Gastrocnemius medialis (tissue), 4 donors: ENCODE measurements at regions not wholly inside any gene's neighbourhood (a gene's known extent, or its start where the extent isn't known, plus 50 kb on each side); places are given as distances from the start of the nearest gene placed in this dataset.

Experiments used
- ATAC-seq, 2 donors: fragments of 150-250 bp; one replicate each; pipeline ENCODE4 v1.9.1; 2016
- DNase-seq, 2 donors: peaks; one replicate each; pipeline ENCODE4 v3.0.0-alpha.2; 2019
- H3K27ac ChIP-seq, 4 donors: fragments of 200-600 bp; sonication (generic); 1 replicate in 1 of 4; 2 replicates in 3 of 4; pipeline ENCODE4 v1.5.1; 2016 to 2018; ENCODE audit warnings: mild to moderate bottlenecking in 2 of 4, moderate library complexity in 1 of 4
- H3K27me3 ChIP-seq, 3 donors: fragments of 200-600 bp; sonication (generic) in 2 of 3; 1 replicate in 1 of 3; 2 replicates in 2 of 3; pipeline versions ENCODE4 v1.5.1 to v1.6.0; 2016 to 2019; ENCODE audit warnings: mild to moderate bottlenecking in 1 of 3, moderate library complexity in 1 of 3
- H3K36me3 ChIP-seq, 2 donors: fragments of 200-600 bp; sonication (generic) in 1 of 2; one replicate each; pipeline ENCODE4 v1.5.1; 2017 to 2018
- H3K4me1 ChIP-seq, 2 donors: fragments of 200-600 bp; sonication (generic) in 1 of 2; one replicate each; pipeline ENCODE4 v1.5.1; 2016 to 2017; ENCODE audit warnings: mild to moderate bottlenecking in 2 of 2
- H3K4me3 ChIP-seq, 4 donors: fragments of 200-600 bp; sonication (generic) in 3 of 4; 1 replicate in 1 of 4; 2 replicates in 3 of 4; pipeline ENCODE4 v1.5.1; 2016 to 2019; ENCODE audit warnings: mild to moderate bottlenecking in 2 of 4
- H3K9me3 ChIP-seq, 3 donors: fragments of 200-600 bp; sonication (generic) in 2 of 3; 1 replicate in 1 of 3; 2 replicates in 2 of 3; pipeline ENCODE4 v1.5.1; 2016 to 2019
- CTCF ChIP-seq, 5 experiments: fragments of 450-650 bp in 3 of 5; fragments of 200-600 bp in 2 of 5; sonication (generic) in 2 of 5; IDR thresholded peaks in 4 of 5; conservative IDR thresholded peaks in 1 of 5; 1 replicate in 4 of 5; 2 replicates in 1 of 5; pipeline ENCODE4 v1.5.1; 2016 to 2019; ENCODE audit warnings: antibody characterized with exemption in 5 of 5, mild to moderate bottlenecking in 3 of 5, moderate library complexity in 3 of 5
- POLR2A ChIP-seq, 2 donors: fragments of 450-650 bp; IDR thresholded peaks; one replicate each; pipeline ENCODE4 v1.6.1; 2017; ENCODE audit warnings: antibody characterized with exemption in 2 of 2, mild to moderate bottlenecking in 2 of 2, moderate library complexity in 2 of 2
- in situ Hi-C, 4 donors: fragments of 200-750 bp; cut with MboI; loops; one replicate each; pipeline versions ENCODE4 v1.15.0 to v1.8.0; 2017; ENCODE audit warnings: low sequenced_read_pairs in 4 of 4
- intact Hi-C: fragments of 100-400 bp; cut with DNase I; formaldehyde crosslinking; loops from one replicate; pipeline ENCODE4 v1.15.1; 2023; ENCODE audit warnings: low total_unique reads

DNA sequence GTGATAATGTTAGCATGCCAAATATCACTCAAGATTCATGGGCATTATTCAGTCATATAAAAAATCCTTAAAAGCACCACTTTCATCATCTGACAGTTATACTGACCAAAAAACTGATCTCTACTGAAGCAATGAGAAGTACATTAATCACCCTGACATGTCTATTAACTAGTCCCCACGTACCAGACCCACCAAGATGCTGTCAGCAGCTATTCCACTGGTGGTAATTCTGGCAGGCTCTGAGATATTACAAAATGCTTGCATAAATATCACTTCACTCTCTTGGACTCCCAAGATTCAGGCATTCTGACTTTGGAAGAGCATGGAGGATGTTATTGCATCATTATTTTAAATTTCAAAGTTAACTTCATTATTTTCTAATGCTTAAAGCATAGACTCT, 717.0 kb downstream of the DNAH5 start:
- DNase-seq: no peak
- intact Hi-C loops (no loop called here), in situ Hi-C loops (no loop called here)
- Histone ChIP-seq H3K4me3 (no peak overlapping the region), H3K4me1 (no peaks in the 10 kb centered on the region), H3K27ac (no peak overlapping the region), H3K9me3 (no peaks in the 10 kb centered on the region), H3K27me3 (no peaks in the 10 kb centered on the region), H3K36me3 (no peaks in the 10 kb centered on the region)
- TF ChIP-seq CTCF (IDR thresholded peaks at IDR 0.05 in 4 of 5, conservative IDR thresholded peaks at IDR 0.05 in 1 of 5) (no peak), POLR2A (IDR thresholded peaks at IDR 0.05) (no peak)
- ATAC-seq: no peak

GRCh38 chr5:13218518-13218917, 726.0 kb downstream of the DNAH5 start:
- in situ Hi-C loops: no loop called here
- ATAC-seq: no peak
- no peaks in the 10 kb centered on the region for H3K4me1 ChIP-seq
- no peak overlapping the region for H3K4me3 ChIP-seq
- DNase-seq: no peak
- H3K9me3 ChIP-seq: no peaks in the 10 kb centered on the region
- no peaks in the 10 kb centered on the region for H3K36me3 ChIP-seq
- intact Hi-C loops: no loop called here
- no peaks in the 10 kb centered on the region for H3K27me3 ChIP-seq
- no peak overlapping the region for H3K27ac ChIP-seq
- TF ChIP-seq POLR2A (IDR thresholded peaks at IDR 0.05) (no peak), CTCF (IDR thresholded peaks at IDR 0.05 in 4 of 5, conservative IDR thresholded peaks at IDR 0.05 in 1 of 5) (no peak)

DNA sequence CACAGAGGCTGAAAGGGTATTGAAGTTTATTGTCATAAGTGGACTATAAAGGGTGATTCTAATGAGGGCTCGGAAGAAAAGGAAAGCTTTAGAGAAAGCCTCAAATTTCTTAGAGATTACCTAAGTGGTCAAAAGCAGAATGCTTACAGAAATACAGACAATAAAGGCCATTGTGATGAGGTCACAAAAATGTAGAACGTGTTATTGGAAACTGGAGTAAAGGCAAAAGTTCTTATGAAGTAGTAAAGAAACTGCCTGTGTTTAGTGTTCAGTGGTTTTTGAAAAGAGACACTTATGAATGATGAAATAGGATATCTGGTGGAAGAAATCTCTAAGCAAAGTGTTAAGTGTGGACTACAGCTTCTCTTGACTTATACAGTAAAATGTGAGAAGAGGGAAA, 726.9 kb downstream of the DNAH5 start:
- TF ChIP-seq POLR2A (IDR thresholded peaks at IDR 0.05) (no peak), CTCF (IDR thresholded peaks at IDR 0.05 in 4 of 5, conservative IDR thresholded peaks at IDR 0.05 in 1 of 5) (no peak)
- Histone ChIP-seq H3K9me3 (no peaks in the 10 kb centered on the region), H3K36me3 (no peaks in the 10 kb centered on the region), H3K4me1 (no peaks in the 10 kb centered on the region), H3K27me3 (no peaks in the 10 kb centered on the region), H3K27ac (no peak overlapping the region), H3K4me3 (no peak overlapping the region)
- no peak for DNase-seq
- intact Hi-C loops (no loop called here), in situ Hi-C loops (no loop called here)
- no peak for ATAC-seq

- Histone ChIP-seq H3K27ac (no peak overlapping the region), H3K9me3 (no peaks in the 10 kb centered on the region), H3K4me1 (no peaks in the 10 kb centered on the region), H3K36me3 (no peaks in the 10 kb centered on the region), H3K4me3 (no peak overlapping the region), H3K27me3 (no peaks in the 10 kb centered on the region)
- DNase-seq (no peak), ATAC-seq (no peak)
- TF ChIP-seq CTCF (IDR thresholded peaks at IDR 0.05 in 4 of 5, conservative IDR thresholded peaks at IDR 0.05 in 1 of 5) (no peak), POLR2A (IDR thresholded peaks at IDR 0.05) (no peak)
- intact Hi-C loops (no loop called here), in situ Hi-C loops (no loop called here)
Observed at GRCh38 chr5:13215806-13216205, 728.7 kb downstream of the DNAH5 start.

GRCh38 chr5:13215370-13215769, 729.1 kb downstream of the DNAH5 start:
- H3K27me3 ChIP-seq: no peaks in the 10 kb centered on the region
- DNase-seq (no peak), ATAC-seq (no peak)
- H3K9me3 ChIP-seq: no peaks in the 10 kb centered on the region
- intact Hi-C loops (no loop called here), in situ Hi-C loops (no loop called here)
- no peak overlapping the region for H3K4me3 ChIP-seq
- no peak overlapping the region for H3K27ac ChIP-seq
- no peak for TF ChIP-seq POLR2A (IDR thresholded peaks at IDR 0.05)
- TF ChIP-seq CTCF (IDR thresholded peaks at IDR 0.05 in 4 of 5, conservative IDR thresholded peaks at IDR 0.05 in 1 of 5): no peak
- no peaks in the 10 kb centered on the region for H3K36me3 ChIP-seq
- H3K4me1 ChIP-seq: no peaks in the 10 kb centered on the region
